H1 (cell line): ENCODE measurements at regions not wholly inside any gene's neighbourhood (a gene's known extent, or its start where the extent isn't known, plus 50 kb on each side); places are given as distances from the start of the nearest gene placed in this dataset.

ENCODE experiments used
- CEBPB ChIP-seq: IDR thresholded peaks from 2 replicates; pipeline ENCODE4 v1.6.1; 2012; ENCODE audit warnings: low read depth, low read length
- TF ChIP-seq, protein P1 (sequence below): fragments of 300-600 bp; sonication (generic); IDR thresholded peaks from 2 replicates; pipeline ENCODE4 v1.7.1; 2012; ENCODE audit warnings: low read length, moderate library complexity, mild to moderate bottlenecking, inconsistent platforms; ENCODE audit not compliant: insufficient replicate concordance

DNA sequence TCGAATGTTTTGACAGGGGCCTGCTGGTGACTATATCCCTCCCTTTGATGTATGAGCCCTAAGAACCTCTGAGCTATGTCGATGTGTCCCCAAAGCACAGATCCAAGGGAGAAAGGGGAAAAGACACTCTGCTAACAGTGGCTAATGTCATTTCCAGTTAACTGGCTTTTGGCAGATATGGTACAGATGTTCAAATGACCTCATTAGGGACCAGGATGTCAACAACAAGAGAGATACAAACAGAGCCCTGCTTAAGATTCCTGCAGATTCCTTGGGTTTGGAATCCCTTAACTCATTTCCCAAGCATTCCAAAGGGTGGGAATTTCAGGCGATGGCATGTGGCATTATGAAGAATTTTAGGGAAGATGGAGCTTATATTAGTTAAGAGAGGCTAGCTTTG is 517.3 kb downstream of the SOX6 start (continued):
- TF ChIP-seq, protein P1, sequence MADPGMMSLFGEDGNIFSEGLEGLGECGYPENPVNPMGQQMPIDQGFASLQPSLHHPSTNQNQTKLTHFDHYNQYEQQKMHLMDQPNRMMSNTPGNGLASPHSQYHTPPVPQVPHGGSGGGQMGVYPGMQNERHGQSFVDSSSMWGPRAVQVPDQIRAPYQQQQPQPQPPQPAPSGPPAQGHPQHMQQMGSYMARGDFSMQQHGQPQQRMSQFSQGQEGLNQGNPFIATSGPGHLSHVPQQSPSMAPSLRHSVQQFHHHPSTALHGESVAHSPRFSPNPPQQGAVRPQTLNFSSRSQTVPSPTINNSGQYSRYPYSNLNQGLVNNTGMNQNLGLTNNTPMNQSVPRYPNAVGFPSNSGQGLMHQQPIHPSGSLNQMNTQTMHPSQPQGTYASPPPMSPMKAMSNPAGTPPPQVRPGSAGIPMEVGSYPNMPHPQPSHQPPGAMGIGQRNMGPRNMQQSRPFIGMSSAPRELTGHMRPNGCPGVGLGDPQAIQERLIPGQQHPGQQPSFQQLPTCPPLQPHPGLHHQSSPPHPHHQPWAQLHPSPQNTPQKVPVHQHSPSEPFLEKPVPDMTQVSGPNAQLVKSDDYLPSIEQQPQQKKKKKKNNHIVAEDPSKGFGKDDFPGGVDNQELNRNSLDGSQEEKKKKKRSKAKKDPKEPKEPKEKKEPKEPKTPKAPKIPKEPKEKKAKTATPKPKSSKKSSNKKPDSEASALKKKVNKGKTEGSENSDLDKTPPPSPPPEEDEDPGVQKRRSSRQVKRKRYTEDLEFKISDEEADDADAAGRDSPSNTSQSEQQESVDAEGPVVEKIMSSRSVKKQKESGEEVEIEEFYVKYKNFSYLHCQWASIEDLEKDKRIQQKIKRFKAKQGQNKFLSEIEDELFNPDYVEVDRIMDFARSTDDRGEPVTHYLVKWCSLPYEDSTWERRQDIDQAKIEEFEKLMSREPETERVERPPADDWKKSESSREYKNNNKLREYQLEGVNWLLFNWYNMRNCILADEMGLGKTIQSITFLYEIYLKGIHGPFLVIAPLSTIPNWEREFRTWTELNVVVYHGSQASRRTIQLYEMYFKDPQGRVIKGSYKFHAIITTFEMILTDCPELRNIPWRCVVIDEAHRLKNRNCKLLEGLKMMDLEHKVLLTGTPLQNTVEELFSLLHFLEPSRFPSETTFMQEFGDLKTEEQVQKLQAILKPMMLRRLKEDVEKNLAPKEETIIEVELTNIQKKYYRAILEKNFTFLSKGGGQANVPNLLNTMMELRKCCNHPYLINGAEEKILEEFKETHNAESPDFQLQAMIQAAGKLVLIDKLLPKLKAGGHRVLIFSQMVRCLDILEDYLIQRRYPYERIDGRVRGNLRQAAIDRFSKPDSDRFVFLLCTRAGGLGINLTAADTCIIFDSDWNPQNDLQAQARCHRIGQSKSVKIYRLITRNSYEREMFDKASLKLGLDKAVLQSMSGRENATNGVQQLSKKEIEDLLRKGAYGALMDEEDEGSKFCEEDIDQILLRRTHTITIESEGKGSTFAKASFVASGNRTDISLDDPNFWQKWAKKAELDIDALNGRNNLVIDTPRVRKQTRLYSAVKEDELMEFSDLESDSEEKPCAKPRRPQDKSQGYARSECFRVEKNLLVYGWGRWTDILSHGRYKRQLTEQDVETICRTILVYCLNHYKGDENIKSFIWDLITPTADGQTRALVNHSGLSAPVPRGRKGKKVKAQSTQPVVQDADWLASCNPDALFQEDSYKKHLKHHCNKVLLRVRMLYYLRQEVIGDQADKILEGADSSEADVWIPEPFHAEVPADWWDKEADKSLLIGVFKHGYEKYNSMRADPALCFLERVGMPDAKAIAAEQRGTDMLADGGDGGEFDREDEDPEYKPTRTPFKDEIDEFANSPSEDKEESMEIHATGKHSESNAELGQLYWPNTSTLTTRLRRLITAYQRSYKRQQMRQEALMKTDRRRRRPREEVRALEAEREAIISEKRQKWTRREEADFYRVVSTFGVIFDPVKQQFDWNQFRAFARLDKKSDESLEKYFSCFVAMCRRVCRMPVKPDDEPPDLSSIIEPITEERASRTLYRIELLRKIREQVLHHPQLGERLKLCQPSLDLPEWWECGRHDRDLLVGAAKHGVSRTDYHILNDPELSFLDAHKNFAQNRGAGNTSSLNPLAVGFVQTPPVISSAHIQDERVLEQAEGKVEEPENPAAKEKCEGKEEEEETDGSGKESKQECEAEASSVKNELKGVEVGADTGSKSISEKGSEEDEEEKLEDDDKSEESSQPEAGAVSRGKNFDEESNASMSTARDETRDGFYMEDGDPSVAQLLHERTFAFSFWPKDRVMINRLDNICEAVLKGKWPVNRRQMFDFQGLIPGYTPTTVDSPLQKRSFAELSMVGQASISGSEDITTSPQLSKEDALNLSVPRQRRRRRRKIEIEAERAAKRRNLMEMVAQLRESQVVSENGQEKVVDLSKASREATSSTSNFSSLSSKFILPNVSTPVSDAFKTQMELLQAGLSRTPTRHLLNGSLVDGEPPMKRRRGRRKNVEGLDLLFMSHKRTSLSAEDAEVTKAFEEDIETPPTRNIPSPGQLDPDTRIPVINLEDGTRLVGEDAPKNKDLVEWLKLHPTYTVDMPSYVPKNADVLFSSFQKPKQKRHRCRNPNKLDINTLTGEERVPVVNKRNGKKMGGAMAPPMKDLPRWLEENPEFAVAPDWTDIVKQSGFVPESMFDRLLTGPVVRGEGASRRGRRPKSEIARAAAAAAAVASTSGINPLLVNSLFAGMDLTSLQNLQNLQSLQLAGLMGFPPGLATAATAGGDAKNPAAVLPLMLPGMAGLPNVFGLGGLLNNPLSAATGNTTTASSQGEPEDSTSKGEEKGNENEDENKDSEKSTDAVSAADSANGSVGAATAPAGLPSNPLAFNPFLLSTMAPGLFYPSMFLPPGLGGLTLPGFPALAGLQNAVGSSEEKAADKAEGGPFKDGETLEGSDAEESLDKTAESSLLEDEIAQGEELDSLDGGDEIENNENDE, result no peak
- TF ChIP-seq CEBPB, result no peak
